GM12878 (cell line): ENCODE measurements at regions not wholly inside any gene's neighbourhood (a gene's known extent, or its start where the extent isn't known, plus 50 kb on each side); places are given as distances from the start of the nearest gene placed in this dataset.

Source experiments
- ATAC-seq: fragments of 200-7000 bp; cut with Tn5 transposase; 3 replicates; pipeline ENCODE4 v1.9.1; 2020; ENCODE audit warnings: mild to moderate bottlenecking, moderate library complexity
- BruUV-seq: library from RNA; stranded (reverse); fragments of 400-500 nt; replicated peaks from 2 replicates; lab custom pipeline; 2021; lab: Mats Ljungman, UMichigan
- CTCF ChIA-PET: fragments of 300-600 bp; sonication (Branson Sonifier 250); formaldehyde crosslinking; extraction: SDS; loops from one replicate; lab custom pipeline; 2021; ENCODE audit warnings: inconsistent platforms; lab: Yijun Ruan, JAX
- POLR2A ChIA-PET: fragments of 350-600 bp; formaldehyde crosslinking; extraction: SDS; loops from one replicate; lab custom pipeline; 2021; ENCODE audit warnings: inconsistent platforms; lab: Charles Lee
- RAD21 ChIA-PET: fragments of 300-600 bp; sonication (Branson Sonifier 250); formaldehyde crosslinking; loops from one replicate; lab custom pipeline; 2023; ENCODE audit warnings: antibody characterized with exemption; ENCODE audit not compliant: unreplicated experiment; lab: Charles Lee
- SMC1A ChIA-PET: fragments of 300-600 bp; sonication (Branson Sonifier 250); formaldehyde crosslinking; loops from one replicate; lab custom pipeline; 2023; ENCODE audit not compliant: unreplicated experiment, uncharacterized antibody; lab: Charles Lee
- DNase-seq: peaks from one replicate; pipeline ENCODE4 v3.0.0-alpha.2; 2011; ENCODE audit warnings: low read depth, low spot score
- FAIRE-seq: peaks from 3 replicates; lab custom pipeline; 2011; peaks lifted over from hg19 to GRCh38; lab: Jason Lieb, UNC
- H2AFZ ChIP-seq: 2 replicates; pipeline ENCODE4 v1.6.0; 2011; ENCODE audit warnings: low read depth, low read length, control low read depth; ENCODE audit not compliant: control insufficient read depth
- H3K27ac ChIP-seq: 2 replicates; pipeline ENCODE4 v1.5.1; 2011; ENCODE audit warnings: control low read depth; ENCODE audit not compliant: control insufficient read depth, insufficient read depth
- H3K27me3 ChIP-seq, 2 experiments: replicated peaks in 1 of 2; 2 replicates each; pipeline versions ENCODE4 v1.6.0 to v1.6.1; 2011; ENCODE audit warnings: low read length in 1 of 2; ENCODE audit not compliant: control insufficient read depth in 2 of 2, insufficient read depth in 2 of 2
- H3K36me3 ChIP-seq, 2 experiments: 2 replicates each; pipeline ENCODE4 v1.5.1; 2011; ENCODE audit warnings: low read length in 1 of 2; ENCODE audit not compliant: control insufficient read depth in 2 of 2, insufficient read depth in 2 of 2
- H3K4me1 ChIP-seq: 2 replicates; pipeline ENCODE4 v1.6.1; 2011; ENCODE audit warnings: mild to moderate bottlenecking, low read length, moderate library complexity, mixed read lengths; ENCODE audit not compliant: control insufficient read depth, insufficient read depth
- H3K4me2 ChIP-seq: 2 replicates; pipeline ENCODE4 v1.6.0; 2011; ENCODE audit warnings: control low read depth; ENCODE audit not compliant: control insufficient read depth, insufficient read depth
- H3K4me3 ChIP-seq: fragments of 200-600 bp; sonication (generic); 2 replicates; pipeline ENCODE4 v1.5.1; 2016
- H3K79me2 ChIP-seq: 2 replicates; pipeline ENCODE4 v1.6.0; 2011; ENCODE audit warnings: low read length; ENCODE audit not compliant: control insufficient read depth, insufficient read depth
- H3K9ac ChIP-seq: 2 replicates; pipeline ENCODE4 v1.8.0; 2011; ENCODE audit warnings: low read length, control low read depth, mixed read lengths; ENCODE audit not compliant: control insufficient read depth, insufficient read depth
- H3K9me3 ChIP-seq: replicated peaks from 3 replicates; pipeline ENCODE4 v1.5.1; 2011; ENCODE audit warnings: mild to moderate bottlenecking, low read length; ENCODE audit not compliant: control insufficient read depth, insufficient read depth
- H4K20me1 ChIP-seq: 2 replicates; pipeline ENCODE4 v1.6.0; 2011; ENCODE audit not compliant: control insufficient read depth, insufficient read depth
- EZH2 ChIP-seq: IDR thresholded peaks from 2 replicates; pipeline ENCODE4 v1.6.1; 2012; ENCODE audit warnings: low read depth, mild to moderate bottlenecking, control low read depth, inconsistent platforms, low read length, borderline replicate concordance; ENCODE audit not compliant: control insufficient read depth
- IKZF2 ChIP-seq, 2 experiments: fragments of 450-650 bp; IDR thresholded peaks; 2 replicates each; pipeline ENCODE4 v1.6.1; 2017; ENCODE audit warnings: mild to moderate bottlenecking in 2 of 2, moderate library complexity in 2 of 2
- JUND ChIP-seq: IDR thresholded peaks from 2 replicates; pipeline ENCODE4 v1.6.1; 2012; ENCODE audit warnings: low read depth, mild to moderate bottlenecking, low read length, improper control_type of control experiment, moderate library complexity
- NFIC ChIP-seq: IDR thresholded peaks from 2 replicates; pipeline ENCODE4 v1.6.1; 2012; ENCODE audit warnings: low read depth, mild to moderate bottlenecking, inconsistent platforms, low read length, moderate library complexity
- NFXL1 ChIP-seq: fragments of 450-650 bp; IDR thresholded peaks from 2 replicates; pipeline ENCODE4 v1.6.1; 2017; ENCODE audit warnings: antibody characterized with exemption, mild to moderate bottlenecking, borderline replicate concordance
- SPI1 ChIP-seq: IDR thresholded peaks from 2 replicates; pipeline ENCODE4 v1.6.1; 2011; ENCODE audit warnings: low read depth, mild to moderate bottlenecking, low read length, moderate library complexity, borderline replicate concordance; ENCODE audit not compliant: insufficient read depth
- TCF12 ChIP-seq: IDR thresholded peaks from 2 replicates; pipeline ENCODE4 v1.6.1; 2011; ENCODE audit warnings: low read depth, mild to moderate bottlenecking, low read length
- ZNF622 ChIP-seq: fragments of 450-650 bp; IDR thresholded peaks from 2 replicates; pipeline ENCODE4 v1.6.1; 2017; ENCODE audit warnings: mild to moderate bottlenecking, inconsistent platforms
- WGBS: methylation state at CpG from one replicate; pipeline ENCODE4 v1.1.6; 2016; ENCODE audit warnings: low lambda C conversion rate; ENCODE audit not compliant: insufficient replicate concordance, insufficient coverage; ENCODE audit errors: missing lambda C conversion rate; 5-methylcytosine and 5-hydroxymethylcytosine counted together
- in situ Hi-C: fragments of 300-500 bp; cut with MboI; formaldehyde crosslinking; loops from 9 replicates; pipeline ENCODE4 v1.14.3; 2018; ENCODE audit warnings: mixed read lengths
- intact Hi-C: fragments of 100-400 bp; cut with micrococcal nuclease; formaldehyde crosslinking; loops from one replicate; pipeline ENCODE4 v1.14.2; 2022; ENCODE audit not compliant: unreplicated experiment
- TF ChIP-seq, protein P1 (sequence below): IDR thresholded peaks from 2 replicates; pipeline ENCODE4 v1.6.1; 2011; ENCODE audit warnings: borderline replicate concordance, low read depth, mild to moderate bottlenecking, moderate library complexity, mixed read lengths, low read length; ENCODE audit not compliant: insufficient read depth; ENCODE audit errors: extremely low read length
- TF ChIP-seq, protein P2 (sequence below): IDR thresholded peaks from 2 replicates; pipeline ENCODE4 v1.6.1; 2012; ENCODE audit warnings: mild to moderate bottlenecking, low read depth, low read length
- TF ChIP-seq, protein P3 (sequence below): IDR thresholded peaks from 2 replicates; pipeline ENCODE4 v1.6.1; 2011; ENCODE audit warnings: borderline replicate concordance, low read depth, mild to moderate bottlenecking, moderate library complexity, low read length; ENCODE audit not compliant: insufficient read depth, poor library complexity, severe bottlenecking
- TF ChIP-seq, protein P4 (sequence below): fragments of 450-650 bp; formaldehyde crosslinking; IDR thresholded peaks from 2 replicates; pipeline ENCODE4 v1.4.0; 2020; ENCODE audit warnings: mild to moderate bottlenecking, moderate library complexity

DNA sequence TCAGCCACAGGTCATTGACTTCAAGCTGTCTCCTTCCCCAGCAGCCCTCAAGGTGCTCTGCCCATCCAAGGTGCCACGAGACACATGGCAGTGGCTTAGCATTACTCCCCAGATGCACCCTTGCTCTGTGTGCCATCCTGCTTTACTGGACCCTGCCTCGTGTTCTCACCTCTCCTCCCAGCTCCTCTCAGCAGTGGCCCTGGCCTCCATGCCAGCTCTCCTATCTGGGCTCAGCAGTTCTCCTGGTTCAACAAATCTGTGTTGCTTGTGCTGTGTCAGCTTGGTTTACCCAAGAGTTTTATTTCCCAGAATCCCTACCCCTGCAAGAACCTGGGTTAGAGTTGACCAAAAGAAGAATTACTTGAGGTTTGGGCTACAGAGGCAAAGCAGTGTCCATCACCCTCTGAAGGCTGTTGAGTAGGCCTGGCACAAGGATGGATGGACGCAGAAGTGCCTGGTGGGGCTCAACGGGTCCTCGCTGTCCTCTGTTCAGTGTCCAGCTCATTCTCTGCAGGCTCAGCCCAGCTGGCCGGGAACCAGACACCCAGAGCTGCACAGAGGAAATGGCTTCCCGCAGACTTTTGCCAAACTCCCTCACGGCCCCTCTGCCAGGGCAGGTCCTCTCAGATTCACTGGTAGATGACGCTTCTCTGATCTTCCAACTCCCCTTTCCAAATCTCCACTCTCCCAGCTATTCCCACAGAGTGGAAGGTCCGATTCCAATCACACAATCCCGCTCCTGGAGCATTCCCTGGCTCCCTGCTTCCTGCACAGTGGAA is 82.6 kb downstream of the FOXA2 start:
- intact Hi-C loops: no loop called here
- H4K20me1 ChIP-seq: no peaks in the 10 kb centered on the region
- no peak overlapping the region for H3K4me3 ChIP-seq
- BruUV-seq: no TSS peak
- ChIA-PET RAD21 (no interaction called here), SMC1A (no interaction called here), POLR2A (no interaction called here), CTCF (interaction anchor here (1.0 kb wide), 1 partner anchor 9 kb away, joined by 5 read pairs; no protein-coding TSS in a partner anchor)
- in situ Hi-C loops: no loop called here
- H3K9ac ChIP-seq: no peak overlapping the region
- 7% methylated on average over 11 of the region's 11 CpGs for WGBS
- H3K36me3 ChIP-seq: no peaks in the 10 kb centered on the region
- no peak for ATAC-seq
- H3K79me2 ChIP-seq: no peaks in the 10 kb centered on the region
- no peak overlapping the region for H2AFZ ChIP-seq
- no peaks in the 10 kb centered on the region for H3K4me1 ChIP-seq
- H3K27ac ChIP-seq: no peak overlapping the region
- FAIRE-seq: no peak
- no peak overlapping the region for H3K4me2 ChIP-seq
- 0 out of 4 replicates have a peak, but pooled peaks cover 0 to 4% of the 10 kb centered on the region in 2 experiments for H3K27me3 ChIP-seq
- no peak for DNase-seq
- H3K9me3 ChIP-seq: no peaks in the 10 kb centered on the region
- TF ChIP-seq TCF12: no peak
- TF ChIP-seq ZNF622: no peak
- TF ChIP-seq, protein P1, sequence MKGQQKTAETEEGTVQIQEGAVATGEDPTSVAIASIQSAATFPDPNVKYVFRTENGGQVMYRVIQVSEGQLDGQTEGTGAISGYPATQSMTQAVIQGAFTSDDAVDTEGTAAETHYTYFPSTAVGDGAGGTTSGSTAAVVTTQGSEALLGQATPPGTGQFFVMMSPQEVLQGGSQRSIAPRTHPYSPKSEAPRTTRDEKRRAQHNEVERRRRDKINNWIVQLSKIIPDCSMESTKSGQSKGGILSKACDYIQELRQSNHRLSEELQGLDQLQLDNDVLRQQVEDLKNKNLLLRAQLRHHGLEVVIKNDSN: no peak
- no peak for TF ChIP-seq EZH2
- TF ChIP-seq, protein P2, sequence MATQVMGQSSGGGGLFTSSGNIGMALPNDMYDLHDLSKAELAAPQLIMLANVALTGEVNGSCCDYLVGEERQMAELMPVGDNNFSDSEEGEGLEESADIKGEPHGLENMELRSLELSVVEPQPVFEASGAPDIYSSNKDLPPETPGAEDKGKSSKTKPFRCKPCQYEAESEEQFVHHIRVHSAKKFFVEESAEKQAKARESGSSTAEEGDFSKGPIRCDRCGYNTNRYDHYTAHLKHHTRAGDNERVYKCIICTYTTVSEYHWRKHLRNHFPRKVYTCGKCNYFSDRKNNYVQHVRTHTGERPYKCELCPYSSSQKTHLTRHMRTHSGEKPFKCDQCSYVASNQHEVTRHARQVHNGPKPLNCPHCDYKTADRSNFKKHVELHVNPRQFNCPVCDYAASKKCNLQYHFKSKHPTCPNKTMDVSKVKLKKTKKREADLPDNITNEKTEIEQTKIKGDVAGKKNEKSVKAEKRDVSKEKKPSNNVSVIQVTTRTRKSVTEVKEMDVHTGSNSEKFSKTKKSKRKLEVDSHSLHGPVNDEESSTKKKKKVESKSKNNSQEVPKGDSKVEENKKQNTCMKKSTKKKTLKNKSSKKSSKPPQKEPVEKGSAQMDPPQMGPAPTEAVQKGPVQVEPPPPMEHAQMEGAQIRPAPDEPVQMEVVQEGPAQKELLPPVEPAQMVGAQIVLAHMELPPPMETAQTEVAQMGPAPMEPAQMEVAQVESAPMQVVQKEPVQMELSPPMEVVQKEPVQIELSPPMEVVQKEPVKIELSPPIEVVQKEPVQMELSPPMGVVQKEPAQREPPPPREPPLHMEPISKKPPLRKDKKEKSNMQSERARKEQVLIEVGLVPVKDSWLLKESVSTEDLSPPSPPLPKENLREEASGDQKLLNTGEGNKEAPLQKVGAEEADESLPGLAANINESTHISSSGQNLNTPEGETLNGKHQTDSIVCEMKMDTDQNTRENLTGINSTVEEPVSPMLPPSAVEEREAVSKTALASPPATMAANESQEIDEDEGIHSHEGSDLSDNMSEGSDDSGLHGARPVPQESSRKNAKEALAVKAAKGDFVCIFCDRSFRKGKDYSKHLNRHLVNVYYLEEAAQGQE: no peak
- no peak for TF ChIP-seq SPI1
- no peak for TF ChIP-seq NFIC
- TF ChIP-seq NFXL1: no peak
- TF ChIP-seq IKZF2 (IDR thresholded peaks at IDR 0.05): no peak
- TF ChIP-seq, protein P3, sequence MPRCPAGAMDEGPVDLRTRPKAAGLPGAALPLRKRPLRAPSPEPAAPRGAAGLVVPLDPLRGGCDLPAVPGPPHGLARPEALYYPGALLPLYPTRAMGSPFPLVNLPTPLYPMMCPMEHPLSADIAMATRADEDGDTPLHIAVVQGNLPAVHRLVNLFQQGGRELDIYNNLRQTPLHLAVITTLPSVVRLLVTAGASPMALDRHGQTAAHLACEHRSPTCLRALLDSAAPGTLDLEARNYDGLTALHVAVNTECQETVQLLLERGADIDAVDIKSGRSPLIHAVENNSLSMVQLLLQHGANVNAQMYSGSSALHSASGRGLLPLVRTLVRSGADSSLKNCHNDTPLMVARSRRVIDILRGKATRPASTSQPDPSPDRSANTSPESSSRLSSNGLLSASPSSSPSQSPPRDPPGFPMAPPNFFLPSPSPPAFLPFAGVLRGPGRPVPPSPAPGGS: no peak
- TF ChIP-seq JUND: no peak
- TF ChIP-seq, protein P4, sequence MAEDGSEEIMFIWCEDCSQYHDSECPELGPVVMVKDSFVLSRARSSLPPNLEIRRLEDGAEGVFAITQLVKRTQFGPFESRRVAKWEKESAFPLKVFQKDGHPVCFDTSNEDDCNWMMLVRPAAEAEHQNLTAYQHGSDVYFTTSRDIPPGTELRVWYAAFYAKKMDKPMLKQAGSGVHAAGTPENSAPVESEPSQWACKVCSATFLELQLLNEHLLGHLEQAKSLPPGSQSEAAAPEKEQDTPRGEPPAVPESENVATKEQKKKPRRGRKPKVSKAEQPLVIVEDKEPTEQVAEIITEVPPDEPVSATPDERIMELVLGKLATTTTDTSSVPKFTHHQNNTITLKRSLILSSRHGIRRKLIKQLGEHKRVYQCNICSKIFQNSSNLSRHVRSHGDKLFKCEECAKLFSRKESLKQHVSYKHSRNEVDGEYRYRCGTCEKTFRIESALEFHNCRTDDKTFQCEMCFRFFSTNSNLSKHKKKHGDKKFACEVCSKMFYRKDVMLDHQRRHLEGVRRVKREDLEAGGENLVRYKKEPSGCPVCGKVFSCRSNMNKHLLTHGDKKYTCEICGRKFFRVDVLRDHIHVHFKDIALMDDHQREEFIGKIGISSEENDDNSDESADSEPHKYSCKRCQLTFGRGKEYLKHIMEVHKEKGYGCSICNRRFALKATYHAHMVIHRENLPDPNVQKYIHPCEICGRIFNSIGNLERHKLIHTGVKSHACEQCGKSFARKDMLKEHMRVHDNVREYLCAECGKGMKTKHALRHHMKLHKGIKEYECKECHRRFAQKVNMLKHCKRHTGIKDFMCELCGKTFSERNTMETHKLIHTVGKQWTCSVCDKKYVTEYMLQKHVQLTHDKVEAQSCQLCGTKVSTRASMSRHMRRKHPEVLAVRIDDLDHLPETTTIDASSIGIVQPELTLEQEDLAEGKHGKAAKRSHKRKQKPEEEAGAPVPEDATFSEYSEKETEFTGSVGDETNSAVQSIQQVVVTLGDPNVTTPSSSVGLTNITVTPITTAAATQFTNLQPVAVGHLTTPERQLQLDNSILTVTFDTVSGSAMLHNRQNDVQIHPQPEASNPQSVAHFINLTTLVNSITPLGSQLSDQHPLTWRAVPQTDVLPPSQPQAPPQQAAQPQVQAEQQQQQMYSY (CRISPR knock-in tag): no peak
